GM13977 (cell line): ENCODE measurements at regions not wholly inside any gene's neighbourhood (a gene's known extent, or its start where the extent isn't known, plus 50 kb on each side); places are given as distances from the start of the nearest gene placed in this dataset.
"Not testable (repeated sequence)": the region's sequence is repeated elsewhere in the genome, so short reads cannot be mapped to it uniquely, and the experiment has no call there.

Source experiments
- DNase-seq: peaks from one replicate; pipeline ENCODE4 v3.0.0; 2012; ENCODE audit warnings: low spot score
- CTCF ChIP-seq: IDR thresholded peaks from 2 replicates; pipeline ENCODE4 v1.5.1; 2012; ENCODE audit warnings: mild to moderate bottlenecking, control low read depth; ENCODE audit not compliant: insufficient read depth; ENCODE audit errors: extremely low read depth, missing control alignments
- in situ Hi-C: fragments of 300-500 bp; cut with MboI; formaldehyde crosslinking; loops from one replicate; pipeline ENCODE4 v1.12.0; 2022; ENCODE audit warnings: low sequenced_read_pairs, low pct_unique_long_range_greater_than_20kb, mixed read lengths, inconsistent platforms; ENCODE audit not compliant: unreplicated experiment

GRCh38 chr2:215829261-215829660 is 184.1 kb downstream of the MREG start:
- no peak for TF ChIP-seq CTCF
- in situ Hi-C loops = no loop called here
- DNase-seq = no peak

GRCh38 chr2:215828528-215829184 is 184.7 kb downstream of the MREG start:
- TF ChIP-seq CTCF = peak; percentile 74
- in situ Hi-C loops = no loop called here
- DNase-seq = peak; percentile 33

GRCh38 chr2:215826838-215827441 is 186.4 kb downstream of the MREG start:
- TF ChIP-seq CTCF = no peak
- no peak for DNase-seq
- in situ Hi-C loops = no loop called here

- in situ Hi-C loops = no loop called here
Observed at GRCh38 chr2:215826376-215826775, 187.0 kb downstream of the MREG start.

GRCh38 chr2:215825707-215826106 is 187.6 kb downstream of the MREG start:
- no peak for DNase-seq
- no peak for TF ChIP-seq CTCF
- in situ Hi-C loops = no loop called here

More at GRCh38 chr2:215826376-215826775, 187.0 kb downstream of the MREG start:
- TF ChIP-seq CTCF = no peak
- no peak for DNase-seq

GRCh38 chr2:215821298-215821697 is 192.1 kb downstream of the MREG start:
- DNase-seq, in situ Hi-C loops: not testable (repeated sequence)

GRCh38 chr2:215819713-215820112 is 193.6 kb downstream of the MREG start:
- in situ Hi-C loops = not testable (repeated sequence)

More at GRCh38 chr2:215819713-215820112, 193.6 kb downstream of the MREG start:
- DNase-seq = not testable (repeated sequence)
